HT1080 (cell line): ENCODE measurements at regions not wholly inside any gene's neighbourhood (a gene's known extent, or its start where the extent isn't known, plus 50 kb on each side); places are given as distances from the start of the nearest gene placed in this dataset.
"Not testable (repeated sequence)": the region's sequence is repeated elsewhere in the genome, so short reads cannot be mapped to it uniquely, and the experiment has no call there.

Experiments
- DNase-seq: peaks from one replicate; pipeline ENCODE4 v3.0.0-alpha.2; 2015; ENCODE audit warnings: low read depth

GRCh38 chr15:85264614-85265190 is 115.7 kb upstream of the AKAP13 start:
- not testable (repeated sequence) for DNase-seq

- not testable (repeated sequence) for DNase-seq
Measured at GRCh38 chr15:85267158-85267857, 113.1 kb upstream of the AKAP13 start.

- DNase-seq: no peak
Measured at GRCh38 chr15:85274315-85275050, 105.9 kb upstream of the AKAP13 start.

GRCh38 chr15:85276508-85276907 is 103.9 kb upstream of the AKAP13 start:
- no peak for DNase-seq

DNA sequence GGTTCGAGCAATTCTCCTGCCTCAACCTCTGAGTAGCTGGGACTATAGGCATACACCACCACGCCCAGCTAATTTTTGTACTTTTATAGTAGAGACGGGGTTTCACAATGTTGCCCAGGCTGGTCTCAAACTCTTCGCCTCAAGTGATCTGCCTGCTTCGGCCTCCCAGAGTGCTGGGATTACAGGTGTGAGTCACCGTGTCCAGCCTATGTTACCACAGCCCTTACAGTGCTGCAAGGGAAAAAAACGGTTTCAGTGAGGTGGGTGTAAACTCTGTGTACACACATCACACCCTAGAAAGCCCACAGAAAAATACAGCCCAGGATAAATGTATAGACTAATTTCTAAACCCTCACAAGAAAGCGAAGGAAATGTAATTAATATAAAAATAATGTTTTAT is 103.5 kb upstream of the AKAP13 start:
- peak; percentile 47 for DNase-seq

- no peak for DNase-seq
Measured at GRCh38 chr15:85277847-85278370, 102.5 kb upstream of the AKAP13 start.

GRCh38 chr15:85280203-85280602 is 100.2 kb upstream of the AKAP13 start:
- DNase-seq: no peak

DNA sequence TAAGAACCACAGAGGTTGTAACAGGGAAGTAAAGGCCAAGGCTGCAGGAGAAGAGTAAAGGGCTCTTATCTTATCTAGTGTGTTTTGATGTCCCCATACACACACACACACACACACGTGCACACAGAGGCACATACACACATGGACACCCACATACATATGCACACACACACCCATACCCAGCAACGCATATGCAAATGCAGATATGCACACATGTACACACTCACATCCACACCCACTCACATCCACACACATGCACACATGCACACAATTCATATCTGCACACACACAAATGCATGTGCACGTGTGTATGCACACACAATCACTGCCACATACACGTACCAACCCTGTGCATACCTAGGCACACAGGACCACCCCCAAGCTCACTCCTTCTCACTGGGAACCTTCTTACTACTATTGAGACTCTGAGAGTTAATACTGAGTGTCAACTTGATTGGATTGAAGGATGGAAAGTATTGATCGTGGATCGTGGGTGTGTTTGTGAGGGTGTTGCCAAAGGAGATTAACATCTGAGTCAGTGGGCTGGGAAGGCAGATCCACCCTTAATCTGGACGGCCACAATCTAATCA is 99.0 kb upstream of the AKAP13 start:
- no peak for DNase-seq

- DNase-seq: peak; percentile 82
Measured at GRCh38 chr15:85282504-85283115, 97.8 kb upstream of the AKAP13 start.

DNA sequence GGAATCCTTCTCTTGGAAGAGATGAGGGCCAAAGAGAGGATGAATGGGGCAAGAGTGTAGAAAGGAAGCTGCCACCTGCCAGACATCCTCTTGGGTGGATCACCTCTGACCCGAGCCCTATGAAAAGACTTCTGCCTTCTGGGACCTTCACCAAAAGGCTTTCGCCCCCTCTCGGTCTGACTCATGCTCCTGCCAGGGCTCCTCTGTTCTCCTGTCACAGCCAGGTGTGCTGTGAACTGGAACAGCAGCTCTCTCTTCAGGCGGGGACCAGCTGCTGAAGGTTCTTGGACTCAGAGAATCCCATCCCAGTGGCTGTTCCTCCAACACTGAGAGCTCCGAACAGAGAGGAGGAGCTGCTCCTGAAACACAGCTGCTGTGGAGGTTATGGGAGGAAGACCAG is 96.6 kb upstream of the AKAP13 start:
- not testable (repeated sequence) for DNase-seq

GRCh38 chr15:85284497-85284896 is 95.9 kb upstream of the AKAP13 start:
- no peak for DNase-seq

GRCh38 chr15:85289677-85290365 is 90.6 kb upstream of the AKAP13 start:
- DNase-seq: peak; percentile 69

DNA sequence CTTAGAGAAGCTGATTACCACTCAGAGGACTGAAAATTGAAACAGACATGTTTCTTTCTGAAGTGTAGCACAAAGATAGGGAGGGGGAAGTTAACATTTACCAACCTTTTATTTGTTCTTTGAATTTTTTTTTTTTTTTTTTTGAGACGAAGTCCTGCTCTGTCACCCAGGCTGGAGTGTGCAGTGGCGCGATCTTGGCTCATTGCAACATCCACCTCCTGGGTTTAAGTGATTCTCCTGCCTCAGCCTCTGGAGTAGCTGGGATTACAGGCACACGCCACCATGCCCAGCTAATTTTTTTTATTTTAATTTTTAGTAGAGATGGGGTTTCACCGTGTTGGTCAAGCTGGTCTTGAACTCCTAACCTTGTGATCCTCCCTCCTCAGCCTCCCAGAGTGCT is 87.8 kb upstream of the AKAP13 start:
- not testable (repeated sequence) for DNase-seq

GRCh38 chr15:85296615-85297402 is 83.6 kb upstream of the AKAP13 start:
- peak; percentile 88 for DNase-seq

DNA sequence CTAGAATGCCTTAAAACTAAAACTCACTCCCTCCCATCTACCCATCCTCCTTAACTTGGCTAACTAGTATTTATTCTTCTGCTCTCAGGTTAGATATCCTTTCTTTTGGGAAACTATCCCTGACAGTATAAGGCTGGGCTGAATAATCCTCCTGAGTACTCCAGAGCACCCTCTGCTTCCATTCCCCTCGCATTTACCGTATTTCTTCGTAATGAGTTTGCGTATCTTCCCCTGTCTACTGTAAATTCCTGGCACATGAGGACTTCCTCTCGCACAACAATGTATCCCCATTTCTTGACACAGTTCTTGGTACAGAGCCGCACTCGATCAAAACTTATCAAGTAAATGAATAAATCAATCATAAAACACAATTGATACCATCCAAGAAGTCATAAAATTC is 82.9 kb upstream of the AKAP13 start:
- no peak for DNase-seq

- DNase-seq: no peak
Measured at GRCh38 chr15:85298366-85298765, 82.0 kb upstream of the AKAP13 start.

- no peak for DNase-seq
Measured at GRCh38 chr15:85298941-85299340, 81.5 kb upstream of the AKAP13 start.

GRCh38 chr15:85302271-85302670 is 78.1 kb upstream of the AKAP13 start:
- no peak for DNase-seq

- DNase-seq: no peak
Measured at GRCh38 chr15:85305050-85305449, 75.4 kb upstream of the AKAP13 start.
